ENCODE measurements at regions not wholly inside any gene's neighbourhood (a gene's known extent, or its start where the extent isn't known, plus 50 kb on each side); places are given as distances from the start of the nearest gene placed in this dataset.

DNA sequence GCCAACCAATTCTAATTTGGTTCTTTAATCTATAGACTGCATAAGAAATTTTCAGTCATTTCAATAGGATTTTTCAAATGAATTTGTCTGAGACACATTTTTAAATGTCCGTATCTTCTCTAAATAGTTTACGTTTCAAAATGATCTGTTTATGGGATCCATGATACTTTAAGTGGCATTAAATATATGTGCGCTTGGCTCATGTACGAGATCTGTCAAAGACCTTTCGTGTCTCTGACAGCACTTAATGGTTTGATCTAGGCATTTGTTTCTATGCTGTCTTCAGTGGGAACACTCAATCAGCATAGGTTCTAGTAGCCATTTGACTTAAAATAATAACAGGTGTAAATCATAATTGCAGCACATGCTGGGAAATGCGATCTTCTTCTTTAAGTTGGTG is 731.0 kb downstream of the CENPC start:
- BruUV-seq (replicated peaks), result no TSS peak
- no peak overlapping the region for H3K4me2 ChIP-seq (ENCODE audit: low read length)
- H4K20me1 ChIP-seq (ENCODE audit: insufficient read depth, low read length), result no peaks in the 10 kb centered on the region
- no peak overlapping the region for H2AFZ ChIP-seq (ENCODE audit: low read length)
- no peak overlapping the region for H3K27ac ChIP-seq (ENCODE audit: low read depth, low read length, poor library complexity, severe bottlenecking)
- H3K36me3 ChIP-seq (ENCODE audit: insufficient read depth, low read length), result no peaks in the 10 kb centered on the region
- intact Hi-C loops (cut with micrococcal nuclease; ENCODE audit: unreplicated experiment), result no loop called here
- TF ChIP-seq, protein P1, sequence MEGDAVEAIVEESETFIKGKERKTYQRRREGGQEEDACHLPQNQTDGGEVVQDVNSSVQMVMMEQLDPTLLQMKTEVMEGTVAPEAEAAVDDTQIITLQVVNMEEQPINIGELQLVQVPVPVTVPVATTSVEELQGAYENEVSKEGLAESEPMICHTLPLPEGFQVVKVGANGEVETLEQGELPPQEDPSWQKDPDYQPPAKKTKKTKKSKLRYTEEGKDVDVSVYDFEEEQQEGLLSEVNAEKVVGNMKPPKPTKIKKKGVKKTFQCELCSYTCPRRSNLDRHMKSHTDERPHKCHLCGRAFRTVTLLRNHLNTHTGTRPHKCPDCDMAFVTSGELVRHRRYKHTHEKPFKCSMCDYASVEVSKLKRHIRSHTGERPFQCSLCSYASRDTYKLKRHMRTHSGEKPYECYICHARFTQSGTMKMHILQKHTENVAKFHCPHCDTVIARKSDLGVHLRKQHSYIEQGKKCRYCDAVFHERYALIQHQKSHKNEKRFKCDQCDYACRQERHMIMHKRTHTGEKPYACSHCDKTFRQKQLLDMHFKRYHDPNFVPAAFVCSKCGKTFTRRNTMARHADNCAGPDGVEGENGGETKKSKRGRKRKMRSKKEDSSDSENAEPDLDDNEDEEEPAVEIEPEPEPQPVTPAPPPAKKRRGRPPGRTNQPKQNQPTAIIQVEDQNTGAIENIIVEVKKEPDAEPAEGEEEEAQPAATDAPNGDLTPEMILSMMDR (conservative IDR thresholded peaks at IDR 0.05; ENCODE audit: low read length), result no peak
- no peak for TF ChIP-seq EZH2phosphoT487 (IDR thresholded peaks at IDR 0.05; ENCODE audit: borderline replicate concordance, low read depth, low read length)
- no peak overlapping the region for H3K4me3 ChIP-seq (ENCODE audit: low read depth, low read length, poor library complexity, severe bottlenecking)
- ChIA-PET CTCF (ENCODE audit: unreplicated experiment) (no interaction called here), POLR2A (interaction anchor here (0.6 to 0.7 kb wide), 2 partner anchors 171 to 233 kb away, joined by 3 to 4 read pairs; no protein-coding TSS in a partner anchor)
- H3K9me2 ChIP-seq (ENCODE audit: insufficient read depth, low read length), result no peaks in the 10 kb centered on the region
- no peaks in the 10 kb centered on the region for H3K4me1 ChIP-seq (ENCODE audit: insufficient read depth, low read length, poor library complexity, severe bottlenecking)
- no peak for DNase-seq (ENCODE audit: low spot score)
- no peaks in the 10 kb centered on the region for H3K9me3 ChIP-seq (ENCODE audit: low read length)
- no peaks in the 10 kb centered on the region for H3K79me2 ChIP-seq (ENCODE audit: insufficient read depth, low read depth, low read length)

DNA sequence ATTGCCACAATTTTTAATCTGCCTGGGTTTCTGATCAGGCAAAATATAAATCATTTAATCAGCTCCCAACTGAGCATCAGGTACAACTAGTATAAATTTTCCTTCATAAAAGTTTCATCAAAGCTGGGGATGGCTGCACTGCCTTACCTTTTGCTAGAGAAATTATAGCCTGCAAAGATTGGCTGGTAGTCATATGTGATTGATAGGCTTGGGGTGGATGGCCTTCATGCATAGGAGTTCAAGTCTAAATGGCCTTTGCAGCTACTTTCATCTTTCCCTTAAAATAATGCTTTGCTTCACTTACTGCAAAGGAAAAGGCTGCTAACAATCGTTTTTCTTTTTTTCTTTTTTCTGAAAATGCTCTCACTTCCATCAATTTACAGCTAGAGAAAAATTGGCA is 739.7 kb downstream of the CENPC start:
- H3K4me2 ChIP-seq (ENCODE audit: low read length), result no peak overlapping the region
- H3K9me2 ChIP-seq (ENCODE audit: insufficient read depth, low read length), result no peaks in the 10 kb centered on the region
- H3K36me3 ChIP-seq (ENCODE audit: insufficient read depth, low read length), result no peaks in the 10 kb centered on the region
- POLR2A ChIA-PET, result no interaction called here
- no TSS peak for BruUV-seq (replicated peaks)
- H3K4me3 ChIP-seq (ENCODE audit: low read depth, low read length, poor library complexity, severe bottlenecking), result no peak overlapping the region
- intact Hi-C loops (cut with micrococcal nuclease; ENCODE audit: unreplicated experiment), result no loop called here
- no peak for TF ChIP-seq EZH2phosphoT487 (IDR thresholded peaks at IDR 0.05; ENCODE audit: borderline replicate concordance, low read depth, low read length)
- TF ChIP-seq, protein P1 (conservative IDR thresholded peaks at IDR 0.05; ENCODE audit: low read length), result no peak
- H3K4me1 ChIP-seq (ENCODE audit: insufficient read depth, low read length, poor library complexity, severe bottlenecking), result no peaks in the 10 kb centered on the region
- no peak for DNase-seq (ENCODE audit: low spot score)
- no peak overlapping the region for H3K27ac ChIP-seq (ENCODE audit: low read depth, low read length, poor library complexity, severe bottlenecking)
- no peak overlapping the region for H2AFZ ChIP-seq (ENCODE audit: low read length)
- H3K79me2 ChIP-seq (ENCODE audit: insufficient read depth, low read depth, low read length), result no peaks in the 10 kb centered on the region
- H4K20me1 ChIP-seq (ENCODE audit: insufficient read depth, low read length), result no peaks in the 10 kb centered on the region
- CTCF ChIA-PET (ENCODE audit: unreplicated experiment), result no interaction called here
- H3K9me3 ChIP-seq (ENCODE audit: low read length), result no peaks in the 10 kb centered on the region

DNA sequence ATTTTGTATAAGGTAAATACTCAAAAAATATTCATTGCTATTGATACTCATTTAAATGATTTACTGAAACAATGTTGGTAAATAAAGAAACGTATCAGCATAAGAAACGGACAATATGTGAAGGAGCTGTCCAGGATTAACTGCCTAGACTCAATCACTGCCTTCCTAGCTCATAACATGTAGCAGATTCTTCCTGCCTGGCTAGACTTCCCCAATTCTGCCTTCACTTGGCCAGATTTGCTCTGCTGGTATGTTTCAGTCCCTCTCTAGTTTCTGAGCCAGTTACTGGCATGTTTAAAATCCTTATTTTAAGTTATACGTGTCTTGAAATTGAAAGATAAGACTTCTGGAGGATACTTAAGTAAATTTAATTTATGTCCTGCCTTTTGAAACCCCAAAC is 740.3 kb downstream of the CENPC start:
- Histone ChIP-seq H3K4me3 (ENCODE audit: low read depth, low read length, poor library complexity, severe bottlenecking) (no peak overlapping the region), H3K4me2 (ENCODE audit: low read length) (no peak overlapping the region), H3K9me2 (ENCODE audit: insufficient read depth, low read length) (no peaks in the 10 kb centered on the region), H3K4me1 (ENCODE audit: insufficient read depth, low read length, poor library complexity, severe bottlenecking) (no peaks in the 10 kb centered on the region), H3K27ac (ENCODE audit: low read depth, low read length, poor library complexity, severe bottlenecking) (no peak overlapping the region), H4K20me1 (ENCODE audit: insufficient read depth, low read length) (no peaks in the 10 kb centered on the region), H3K36me3 (ENCODE audit: insufficient read depth, low read length) (no peaks in the 10 kb centered on the region), H3K79me2 (ENCODE audit: insufficient read depth, low read depth, low read length) (no peaks in the 10 kb centered on the region), H2AFZ (ENCODE audit: low read length) (no peak overlapping the region), H3K9me3 (ENCODE audit: low read length) (no peaks in the 10 kb centered on the region)
- TF ChIP-seq, protein P1 (conservative IDR thresholded peaks at IDR 0.05; ENCODE audit: low read length), result no peak
- TF ChIP-seq EZH2phosphoT487 (IDR thresholded peaks at IDR 0.05; ENCODE audit: borderline replicate concordance, low read depth, low read length), result no peak
- ChIA-PET POLR2A (interaction anchor here (0.6 kb wide), 1 partner anchor 87 kb away, joined by 3 read pairs; no protein-coding TSS in a partner anchor), CTCF (ENCODE audit: unreplicated experiment) (no interaction called here)
- no peak for DNase-seq (ENCODE audit: low spot score)
- intact Hi-C loops (cut with micrococcal nuclease; ENCODE audit: unreplicated experiment), result no loop called here
- BruUV-seq (replicated peaks), result no TSS peak

All from OCI-LY7 (cell line).